Keratinocyte (primary cell): ENCODE measurements at regions not wholly inside any gene's neighbourhood (a gene's known extent, or its start where the extent isn't known, plus 50 kb on each side); places are given as distances from the start of the nearest gene placed in this dataset.

Experiments
- DNase-seq: peaks from one replicate; pipeline ENCODE4 v3.0.0-alpha.2; 2011; ENCODE audit warnings: low read depth, missing footprints, low spot score
- FAIRE-seq: peaks from 2 replicates; lab custom pipeline; 2011; peaks lifted over from hg19 to GRCh38; lab: Jason Lieb, UNC
- H2AFZ ChIP-seq: 2 replicates; pipeline ENCODE4 v1.6.0; 2012; ENCODE audit warnings: low read length, control low read depth, inconsistent platforms; ENCODE audit not compliant: control insufficient read depth
- H3K27ac ChIP-seq: 2 replicates; pipeline ENCODE4 v1.5.1; 2011; ENCODE audit warnings: low read length; ENCODE audit not compliant: control insufficient read depth, insufficient read depth
- H3K27me3 ChIP-seq: 3 replicates; pipeline ENCODE4 v1.6.0; 2011; ENCODE audit warnings: low read length; ENCODE audit not compliant: control insufficient read depth, insufficient read depth; ENCODE audit errors: extremely low read depth
- H3K36me3 ChIP-seq, 2 experiments: 2 replicates in 1 of 2; 3 replicates in 1 of 2; pipeline ENCODE4 v1.5.1; 2011; ENCODE audit warnings: low read length in 2 of 2, mild to moderate bottlenecking in 1 of 2; ENCODE audit not compliant: control insufficient read depth in 2 of 2, insufficient read depth in 2 of 2; ENCODE audit errors: extremely low read depth in 1 of 2
- H3K4me1 ChIP-seq: 3 replicates; pipeline ENCODE4 v1.5.1; 2011; ENCODE audit warnings: low read length; ENCODE audit not compliant: control insufficient read depth, insufficient read depth; ENCODE audit errors: extremely low read depth
- H3K4me2 ChIP-seq: 3 replicates; pipeline ENCODE4 v1.6.0; 2011; ENCODE audit warnings: low read depth, low read length; ENCODE audit not compliant: control insufficient read depth, insufficient read depth; ENCODE audit errors: extremely low read depth
- H3K4me3 ChIP-seq, 3 experiments: fragments of 200-600 bp in 1 of 3; sonication (generic) in 1 of 3; 2 replicates in 2 of 3; 3 replicates in 1 of 3; pipeline ENCODE4 v1.5.1; 2011 to 2016; ENCODE audit warnings: low read length in 3 of 3, mild to moderate bottlenecking in 3 of 3, control low read depth in 2 of 3, inconsistent platforms in 1 of 3, low read depth in 1 of 3, mixed read lengths in 1 of 3, mixed run types in 1 of 3, moderate library complexity in 1 of 3; ENCODE audit not compliant: control insufficient read depth in 2 of 3, insufficient read depth in 2 of 3; ENCODE audit errors: extremely low read depth in 1 of 3
- H3K79me2 ChIP-seq: 2 replicates; pipeline ENCODE4 v1.6.0; 2012; ENCODE audit warnings: low read length; ENCODE audit not compliant: control insufficient read depth, insufficient read depth
- H3K9ac ChIP-seq: 3 replicates; pipeline ENCODE4 v1.6.0; 2011; ENCODE audit warnings: low read length; ENCODE audit not compliant: control insufficient read depth, insufficient read depth; ENCODE audit errors: extremely low read depth
- H3K9me1 ChIP-seq: 3 replicates; pipeline ENCODE4 v1.6.0; 2011; ENCODE audit warnings: low read length; ENCODE audit not compliant: control insufficient read depth, insufficient read depth; ENCODE audit errors: extremely low read depth
- H3K9me3 ChIP-seq: 2 replicates; pipeline ENCODE4 v1.5.1; 2012; ENCODE audit warnings: low read depth, low read length; ENCODE audit not compliant: control insufficient read depth
- H4K20me1 ChIP-seq: 3 replicates; pipeline ENCODE4 v1.6.0; 2011; ENCODE audit warnings: low read length; ENCODE audit not compliant: control insufficient read depth, insufficient read depth; ENCODE audit errors: extremely low read depth
- CTCF ChIP-seq, 3 experiments: IDR thresholded peaks in 1 of 3; conservative IDR thresholded peaks in 1 of 3; optimal IDR thresholded peaks in 1 of 3; 2 replicates in 2 of 3; 3 replicates in 1 of 3; pipeline versions ENCODE3 to v1.5.1; 2011; ENCODE audit warnings: low read length in 3 of 3, mild to moderate bottlenecking in 3 of 3, moderate library complexity in 2 of 3, control low read depth in 1 of 3, inconsistent platforms in 1 of 3; ENCODE audit not compliant: insufficient read depth in 2 of 3; ENCODE audit errors: extremely low read depth in 1 of 3
- EZH2 ChIP-seq: IDR thresholded peaks from one replicate; pipeline ENCODE4 v1.6.1; 2012; ENCODE audit warnings: inconsistent platforms, mild to moderate bottlenecking, low read length, moderate library complexity
- dilution Hi-C: fragments of 300-500 bp; cut with MboI; formaldehyde crosslinking; loops from one replicate; pipeline ENCODE4 v1.7.0; 2020; ENCODE audit warnings: low sequenced_read_pairs; ENCODE audit not compliant: extremely low pct_ligation_motif_present

GRCh38 chr2:192347542-192347941 is 152.8 kb upstream of the TMEFF2 start:
- Histone ChIP-seq H3K4me1 (no peaks in the 10 kb centered on the region), H3K4me2 (no peak overlapping the region), H3K9me1 (no peaks in the 10 kb centered on the region), H3K4me3 (no peak overlapping the region), H3K9ac (no peak overlapping the region), H3K27me3 (no peaks in the 10 kb centered on the region), H4K20me1 (no peaks in the 10 kb centered on the region), H3K9me3 (no peaks in the 10 kb centered on the region), H3K79me2 (no peaks in the 10 kb centered on the region), H2AFZ (no peak overlapping the region), H3K36me3 (no peaks in the 10 kb centered on the region), H3K27ac (no peak overlapping the region)
- TF ChIP-seq CTCF (optimal IDR thresholded peaks at IDR 0.05 in 1 of 3, IDR thresholded peaks at IDR 0.05 in 1 of 3, conservative IDR thresholded peaks at IDR 0.05 in 1 of 3; ENCODE audit: extremely low read depth in 1 of 3, insufficient read depth in 2 of 3, low read length in 3 of 3) (no peak), EZH2 (no peak)
- no peak for FAIRE-seq
- no peak for DNase-seq
- dilution Hi-C loops, result no loop called here

GRCh38 chr2:192345287-192345686 is 150.6 kb upstream of the TMEFF2 start:
- H3K79me2 ChIP-seq, result no peaks in the 10 kb centered on the region
- H3K27me3 ChIP-seq, result no peaks in the 10 kb centered on the region
- H3K9ac ChIP-seq, result no peak overlapping the region
- no peaks in the 10 kb centered on the region for H3K9me3 ChIP-seq
- H4K20me1 ChIP-seq, result no peaks in the 10 kb centered on the region
- no peak overlapping the region for H3K4me2 ChIP-seq
- no peaks in the 10 kb centered on the region for H3K36me3 ChIP-seq
- TF ChIP-seq EZH2, result no peak
- TF ChIP-seq CTCF (optimal IDR thresholded peaks at IDR 0.05 in 1 of 3, IDR thresholded peaks at IDR 0.05 in 1 of 3, conservative IDR thresholded peaks at IDR 0.05 in 1 of 3; ENCODE audit: extremely low read depth in 1 of 3, insufficient read depth in 2 of 3, low read length in 3 of 3), result no peak
- no peak overlapping the region for H3K27ac ChIP-seq
- dilution Hi-C loops, result no loop called here
- FAIRE-seq, result no peak
- no peak overlapping the region for H3K4me3 ChIP-seq
- H2AFZ ChIP-seq, result no peak overlapping the region
- no peaks in the 10 kb centered on the region for H3K4me1 ChIP-seq
- no peak for DNase-seq
- H3K9me1 ChIP-seq, result no peaks in the 10 kb centered on the region
